AG08395 (cell line): ENCODE measurements at regions not wholly inside any gene's neighbourhood (a gene's known extent, or its start where the extent isn't known, plus 50 kb on each side); places are given as distances from the start of the nearest gene placed in this dataset.
A peak's percentile ranks its signal among the peaks of the same experiment; 100 is the strongest.

ENCODE experiments used
- DNase-seq: peaks from one replicate; pipeline ENCODE4 v3.0.0; 2012; ENCODE audit warnings: mixed read lengths, low spot score

- DNase-seq = no peak
Observed at GRCh38 chr6:84525907-84526306, 238.5 kb downstream of the TBX18 start.

- DNase-seq = no peak
Observed at GRCh38 chr6:84524636-84525035, 239.8 kb downstream of the TBX18 start.

GRCh38 chr6:84522135-84522549 is 242.3 kb downstream of the TBX18 start:
- DNase-seq = peak; percentile 84

GRCh38 chr6:84521511-84521910 is 242.9 kb downstream of the TBX18 start:
- DNase-seq = no peak

- no peak for DNase-seq
Observed at GRCh38 chr6:84517741-84518530, 246.5 kb downstream of the TBX18 start.

- DNase-seq = no peak
Observed at GRCh38 chr6:84516154-84516553, 248.2 kb downstream of the TBX18 start.

GRCh38 chr6:84515067-84515466 is 249.3 kb downstream of the TBX18 start:
- DNase-seq = no peak

GRCh38 chr6:84514089-84514971 is 250.1 kb downstream of the TBX18 start:
- no peak for DNase-seq

GRCh38 chr6:84512391-84512790 is 252.0 kb downstream of the TBX18 start:
- DNase-seq = no peak

GRCh38 chr6:84511929-84512328 is 252.5 kb downstream of the TBX18 start:
- no peak for DNase-seq

- DNase-seq = peak; percentile 17
Observed at GRCh38 chr6:84508981-84509380, 255.4 kb downstream of the TBX18 start.

GRCh38 chr6:84508334-84508733 is 256.1 kb downstream of the TBX18 start:
- DNase-seq = no peak

GRCh38 chr6:84504025-84504424 is 260.4 kb downstream of the TBX18 start:
- no peak for DNase-seq

- DNase-seq = no peak
Observed at GRCh38 chr6:84501315-84501714, 263.1 kb downstream of the TBX18 start.

GRCh38 chr6:84500726-84501125 is 263.7 kb downstream of the TBX18 start:
- DNase-seq = no peak

- DNase-seq = no peak
Observed at GRCh38 chr6:84498905-84499304, 265.5 kb downstream of the TBX18 start.

GRCh38 chr6:84492241-84493165 is 265.1 kb upstream of the CEP162 start:
- no peak for DNase-seq

GRCh38 chr6:84489598-84489997 is 262.2 kb upstream of the CEP162 start:
- DNase-seq = no peak

GRCh38 chr6:84486526-84486925 is 259.1 kb upstream of the CEP162 start:
- DNase-seq = no peak

- no peak for DNase-seq
Observed at GRCh38 chr6:84469144-84469543, 241.7 kb upstream of the CEP162 start.

GRCh38 chr6:84467296-84467695 is 239.9 kb upstream of the CEP162 start:
- DNase-seq = no peak

GRCh38 chr6:84466511-84466910 is 239.1 kb upstream of the CEP162 start:
- DNase-seq = peak; percentile 62
